Kidney epithelial cell (primary cell): ENCODE measurements at regions not wholly inside any gene's neighbourhood (a gene's known extent, or its start where the extent isn't known, plus 50 kb on each side); places are given as distances from the start of the nearest gene placed in this dataset.

ENCODE experiments used
- DNase-seq: peaks from one replicate; pipeline ENCODE4 v3.0.0-alpha.2; 2010; ENCODE audit warnings: low read depth
- H3K27me3 ChIP-seq: 2 replicates; pipeline ENCODE4 v1.6.0; 2011; ENCODE audit warnings: low read length; ENCODE audit not compliant: control insufficient read depth, insufficient read depth
- H3K36me3 ChIP-seq: 2 replicates; pipeline ENCODE4 v1.5.1; 2011; ENCODE audit warnings: low read length; ENCODE audit not compliant: control insufficient read depth, insufficient read depth
- H3K4me3 ChIP-seq: 2 replicates; pipeline ENCODE4 v1.5.1; 2011; ENCODE audit warnings: low read depth, mild to moderate bottlenecking, control low read depth, low read length
- CTCF ChIP-seq: IDR thresholded peaks from 2 replicates; pipeline ENCODE4 v1.5.1; 2011; ENCODE audit warnings: mild to moderate bottlenecking, moderate library complexity, low read length, control low read depth, inconsistent platforms; ENCODE audit not compliant: insufficient read depth, poor library complexity, severe bottlenecking

GRCh38 chr21:23986987-23987386 lies 1620.3 kb downstream of the MRPL39 start:
- H3K27me3 ChIP-seq: no peaks in the 10 kb centered on the region
- DNase-seq: no peak
- no peak overlapping the region for H3K4me3 ChIP-seq
- no peaks in the 10 kb centered on the region for H3K36me3 ChIP-seq
- no peak for TF ChIP-seq CTCF

GRCh38 chr21:23986214-23986613 lies 1621.1 kb downstream of the MRPL39 start:
- TF ChIP-seq CTCF: no peak
- Histone ChIP-seq H3K36me3 (no peaks in the 10 kb centered on the region), H3K27me3 (no peaks in the 10 kb centered on the region), H3K4me3 (no peak overlapping the region)
- DNase-seq: no peak

- TF ChIP-seq CTCF: no peak
- Histone ChIP-seq H3K27me3 (no peaks in the 10 kb centered on the region), H3K36me3 (no peaks in the 10 kb centered on the region), H3K4me3 (no peak overlapping the region)
- DNase-seq: no peak
Observed at GRCh38 chr21:23982546-23982945, 1624.7 kb downstream of the MRPL39 start.

GRCh38 chr21:23977971-23978370 lies 1629.3 kb downstream of the MRPL39 start:
- no peak for TF ChIP-seq CTCF
- DNase-seq: no peak
- Histone ChIP-seq H3K4me3 (no peak overlapping the region), H3K27me3 (no peaks in the 10 kb centered on the region), H3K36me3 (no peaks in the 10 kb centered on the region)

- no peak overlapping the region for H3K4me3 ChIP-seq
- DNase-seq: no peak
- TF ChIP-seq CTCF: peak; percentile 28
- no peaks in the 10 kb centered on the region for H3K27me3 ChIP-seq
- H3K36me3 ChIP-seq: no peaks in the 10 kb centered on the region
Observed at GRCh38 chr21:23968722-23969647, 1638.3 kb downstream of the MRPL39 start.

- no peak for TF ChIP-seq CTCF
- Histone ChIP-seq H3K36me3 (no peaks in the 10 kb centered on the region), H3K4me3 (no peak overlapping the region), H3K27me3 (no peaks in the 10 kb centered on the region)
- DNase-seq: no peak
Observed at GRCh38 chr21:23968008-23968407, 1639.3 kb downstream of the MRPL39 start.
